HG03457 (cell line): ENCODE measurements at regions not wholly inside any gene's neighbourhood (a gene's known extent, or its start where the extent isn't known, plus 50 kb on each side); places are given as distances from the start of the nearest gene placed in this dataset.

ENCODE experiments used
- ATAC-seq: cut with Tn5 transposase; IDR thresholded peaks from one replicate; pipeline ENCODE4 v1.9.1; 2021; ENCODE audit warnings: moderate number of reproducible peaks; ENCODE audit not compliant: unreplicated experiment

DNA sequence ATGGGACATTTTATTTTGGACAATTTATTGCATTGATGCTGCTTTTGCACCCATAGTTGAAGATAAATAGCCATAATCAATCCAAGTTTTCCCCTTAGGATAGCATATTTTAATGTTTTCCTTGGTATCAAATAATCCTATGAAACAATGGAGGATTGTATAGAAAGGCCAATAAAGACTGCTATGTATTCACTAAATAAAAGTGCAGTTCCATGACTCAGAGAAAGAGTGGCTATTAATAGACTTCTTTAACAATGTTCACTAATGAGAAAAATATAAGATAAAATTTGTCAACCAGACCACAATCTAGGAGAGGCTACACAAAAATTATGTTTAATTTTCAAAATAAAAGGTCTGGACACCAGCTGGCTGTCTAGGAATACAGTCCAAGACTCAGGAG, 560.9 kb upstream of the AGTR1 start:
- no peak for ATAC-seq

DNA sequence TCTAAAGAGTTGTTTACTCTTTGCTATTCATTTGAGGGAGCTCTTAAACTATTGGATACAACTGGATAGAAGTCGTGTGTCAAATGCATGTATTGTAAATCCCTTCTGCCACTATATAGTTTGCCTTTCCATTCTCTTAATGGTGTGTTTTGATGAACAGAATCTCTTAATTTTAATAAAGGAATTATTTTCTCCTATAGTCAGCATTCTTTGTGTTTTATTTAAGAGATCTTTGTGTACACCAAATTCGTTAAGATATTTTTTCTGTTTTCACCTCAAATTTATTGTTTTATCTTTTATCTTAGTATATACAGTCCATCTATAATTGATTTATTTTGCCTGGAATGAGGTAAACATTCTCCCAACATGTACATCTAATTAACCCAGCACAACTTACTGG, 551.5 kb upstream of the AGTR1 start:
- ATAC-seq = no peak

DNA sequence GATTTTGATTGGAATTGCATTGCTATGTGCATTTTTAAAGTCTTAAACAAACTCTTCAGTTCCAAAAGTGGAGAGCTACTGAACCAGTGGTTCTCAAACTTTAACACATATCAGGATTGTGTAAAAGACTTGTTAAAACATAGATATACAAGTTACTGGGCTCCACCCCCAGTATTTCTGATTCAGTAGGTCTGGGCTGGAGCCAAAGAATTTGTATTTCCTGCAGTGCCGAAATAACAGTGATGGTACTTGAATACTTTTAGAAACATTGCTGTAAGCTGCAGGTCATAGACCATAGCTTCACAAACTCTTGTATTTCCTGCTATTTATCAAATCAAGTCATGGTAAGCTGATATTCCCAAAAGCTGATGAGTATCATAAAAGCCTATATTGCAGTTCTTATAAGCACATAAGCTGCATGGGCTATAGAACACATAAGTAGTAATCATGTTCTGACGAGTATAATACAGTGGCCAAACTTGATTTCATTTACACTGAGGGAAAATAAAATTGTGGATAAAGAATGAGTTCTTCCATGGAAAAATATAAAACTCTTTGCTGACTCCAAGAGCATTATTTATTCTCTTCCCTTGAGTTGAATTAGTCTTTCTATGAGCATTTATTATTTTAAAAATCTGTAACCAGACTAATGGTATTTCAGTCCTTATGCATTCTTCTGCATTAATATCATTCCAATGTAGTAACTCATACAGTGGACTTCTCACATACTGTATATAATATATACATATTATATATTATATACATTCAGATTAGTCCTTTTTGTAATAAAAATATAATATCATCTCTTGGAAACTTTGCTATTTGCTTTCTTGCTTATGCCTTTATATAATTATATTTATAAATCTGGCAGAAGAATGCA, 550.5 kb upstream of the AGTR1 start:
- ATAC-seq = no peak

DNA sequence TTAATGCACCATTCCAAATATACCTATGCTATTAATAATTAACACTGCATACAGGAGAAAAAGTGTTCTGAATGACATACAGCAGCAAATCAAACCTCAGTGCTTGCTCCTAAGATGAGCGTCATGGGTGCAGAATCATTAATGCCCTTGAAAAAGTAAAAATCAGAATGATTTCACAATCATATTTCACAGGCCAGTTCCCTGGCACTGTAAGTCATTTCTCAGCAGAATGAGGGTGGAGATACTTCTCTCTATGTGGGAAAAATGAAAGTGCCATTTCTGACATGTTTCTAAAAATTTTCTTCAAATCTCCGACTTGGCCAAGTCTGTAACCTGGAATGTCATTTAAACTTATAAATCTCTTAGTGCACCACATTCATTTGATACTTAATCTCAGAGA, 549.8 kb upstream of the AGTR1 start:
- ATAC-seq = no peak

DNA sequence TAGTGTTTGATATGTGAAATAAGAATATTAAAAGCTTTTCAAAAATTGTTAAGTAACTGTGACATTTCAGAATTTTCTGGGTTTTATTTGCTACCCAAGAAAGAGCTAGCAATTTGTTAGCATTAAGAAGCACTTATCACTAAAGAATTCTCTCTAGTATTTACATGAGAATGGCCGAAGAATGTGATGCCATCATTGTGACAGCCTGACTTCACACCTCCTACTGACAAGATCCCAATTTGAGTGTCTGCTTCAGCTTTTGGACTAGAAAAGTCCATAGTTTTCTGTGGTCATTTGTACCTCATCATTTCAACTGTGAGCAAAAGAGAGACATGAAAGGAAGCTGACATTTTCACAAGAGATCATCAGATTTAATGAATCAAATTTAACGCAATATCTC, 548.1 kb upstream of the AGTR1 start:
- ATAC-seq = no peak

DNA sequence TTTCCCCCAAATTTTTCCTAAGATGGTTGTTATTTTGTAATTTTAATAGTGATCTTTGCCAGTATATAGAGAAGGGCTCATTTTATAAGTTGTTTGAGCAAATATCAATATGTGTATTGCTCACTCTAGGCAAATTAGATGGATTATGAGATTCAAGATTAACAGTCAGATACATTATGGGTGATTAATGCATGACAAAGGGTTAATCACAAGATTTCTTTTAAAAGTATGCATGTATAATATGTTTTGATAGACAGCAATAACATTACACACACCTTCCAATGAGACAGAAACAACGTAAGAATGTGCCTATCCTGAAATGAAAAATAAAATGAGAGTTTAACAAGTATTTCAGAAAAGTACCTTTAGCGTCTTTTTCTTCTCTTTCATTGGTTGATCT, 547.6 kb upstream of the AGTR1 start:
- ATAC-seq = no peak

DNA sequence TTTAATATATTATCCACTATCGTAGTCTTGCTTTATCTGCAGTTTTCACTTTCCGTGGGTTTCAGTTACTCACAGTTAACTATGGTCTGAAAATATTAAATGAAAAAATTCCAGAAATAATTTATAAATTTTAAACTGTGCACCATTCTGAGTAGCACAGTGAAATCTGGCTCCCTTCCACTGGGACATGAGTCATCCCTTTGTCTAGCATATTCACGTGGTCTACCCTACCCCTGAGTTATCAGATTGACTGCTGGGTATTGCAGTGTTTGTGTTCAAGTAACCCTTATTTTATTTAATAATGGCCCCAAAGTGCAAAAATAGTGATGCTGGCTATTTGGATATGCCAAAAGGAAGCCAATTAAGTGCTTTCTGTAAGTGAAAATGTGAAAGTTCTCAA, 539.5 kb upstream of the AGTR1 start:
- ATAC-seq = no peak

DNA sequence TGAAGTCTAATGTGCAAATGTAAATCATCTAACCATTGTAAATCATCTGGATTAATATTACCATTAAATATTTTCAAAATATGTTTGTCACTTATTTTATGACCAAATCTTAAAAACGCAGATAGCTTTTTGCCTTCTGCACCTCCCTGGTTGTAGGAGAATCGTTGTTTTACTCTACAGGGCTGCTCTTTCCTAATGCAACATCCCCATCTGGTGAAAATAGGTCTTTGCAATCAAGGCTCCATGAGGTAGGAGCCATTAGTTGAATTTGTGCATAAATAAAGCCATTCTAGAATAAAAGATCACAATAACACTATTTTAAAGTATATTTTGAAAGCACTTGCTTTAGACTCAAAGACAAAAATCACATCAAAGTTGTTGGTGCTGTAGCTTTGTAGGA, 535.6 kb upstream of the AGTR1 start:
- no peak for ATAC-seq

DNA sequence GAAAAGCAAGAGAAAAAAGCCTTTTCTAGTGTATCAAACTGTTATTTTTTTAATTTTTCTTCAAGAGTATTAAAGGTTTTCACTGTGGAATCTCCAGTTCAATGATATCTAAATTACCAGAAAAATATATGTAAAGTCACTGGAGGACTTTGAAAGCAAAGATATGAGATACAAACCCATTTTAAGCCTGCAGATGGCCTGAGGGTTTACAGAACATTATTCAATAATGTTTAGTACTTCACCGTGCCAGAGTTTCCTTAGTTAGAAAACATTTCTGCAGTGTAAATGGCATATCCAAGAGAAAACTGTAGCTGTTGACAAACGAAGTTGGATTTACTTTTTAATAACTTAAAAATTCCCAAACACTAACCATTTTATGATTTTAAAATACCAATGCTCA, 529.4 kb upstream of the AGTR1 start:
- no peak for ATAC-seq

DNA sequence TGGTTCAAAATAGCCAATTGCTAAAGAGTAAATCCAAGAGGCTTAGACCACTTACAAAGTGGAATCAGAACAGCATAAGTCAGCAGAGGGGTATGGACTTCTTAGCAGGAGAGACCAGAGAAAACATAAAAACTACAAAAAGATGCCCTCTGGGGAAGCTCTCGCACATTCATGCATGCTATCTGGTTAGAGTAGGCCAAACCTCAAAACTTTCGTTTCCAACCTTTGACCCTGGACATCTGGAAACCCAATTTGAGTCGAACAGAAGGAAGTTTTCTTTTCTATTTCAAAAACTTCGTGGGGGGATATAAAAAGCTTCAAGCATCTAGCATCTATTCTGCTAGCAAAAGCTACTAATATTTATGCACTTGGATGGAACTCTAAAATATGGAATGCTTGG, 523.9 kb upstream of the AGTR1 start:
- no peak for ATAC-seq

DNA sequence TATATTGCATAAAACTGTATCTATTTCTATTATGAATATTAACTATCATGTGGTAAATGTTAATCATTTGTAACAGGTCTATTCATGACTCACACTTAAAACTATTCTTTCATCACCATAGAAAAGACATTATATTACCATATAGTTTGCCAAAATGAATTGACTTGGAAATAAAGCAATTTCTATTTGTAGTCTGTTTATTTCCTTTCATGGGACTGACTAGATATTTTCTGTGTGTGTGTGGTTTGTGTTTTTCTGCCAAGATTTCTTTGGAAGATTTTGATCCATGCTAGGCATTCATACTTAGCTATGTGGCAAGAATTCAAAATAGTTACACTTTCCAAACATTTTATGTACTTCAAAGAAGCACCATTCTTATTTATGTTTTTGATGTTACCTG, 522.5 kb upstream of the AGTR1 start:
- ATAC-seq = no peak

DNA sequence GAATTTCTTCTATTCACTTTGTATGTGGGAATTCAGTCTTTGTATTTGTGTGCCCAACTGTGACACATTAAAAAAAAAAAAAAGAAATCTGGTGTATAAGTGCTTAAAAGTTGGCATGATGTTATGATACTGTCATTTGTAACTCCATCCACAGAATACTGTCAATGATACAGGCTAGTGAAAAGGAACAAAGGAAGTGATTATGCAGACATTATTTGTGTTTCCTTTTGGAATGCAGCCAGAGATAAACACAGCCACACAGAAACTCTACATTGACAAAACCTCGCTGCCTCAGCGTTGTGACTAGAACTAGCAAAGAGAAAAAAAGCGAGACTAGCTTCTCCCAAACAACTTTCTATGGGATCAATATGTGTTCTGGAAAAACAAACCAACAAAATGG, 519.2 kb upstream of the AGTR1 start:
- no peak for ATAC-seq

DNA sequence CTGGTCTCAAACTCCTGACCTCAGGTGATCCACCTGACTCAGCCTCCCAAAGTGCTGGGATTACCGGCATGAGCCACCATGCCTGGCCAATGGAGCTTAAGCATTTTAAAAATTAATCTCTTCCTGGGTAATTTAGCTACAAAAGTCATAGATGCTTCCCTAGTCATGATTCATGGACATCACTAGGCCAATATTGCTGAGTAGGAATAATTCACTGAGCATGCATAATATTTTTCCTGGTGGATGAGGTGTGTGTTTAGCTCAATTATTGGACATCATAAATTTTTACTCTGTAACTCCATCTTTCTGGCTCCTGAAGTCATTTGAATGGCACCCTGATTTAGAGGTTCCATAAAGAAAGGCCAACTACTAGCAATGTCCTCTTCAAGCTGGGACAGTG, 512.9 kb upstream of the AGTR1 start:
- ATAC-seq = no peak

DNA sequence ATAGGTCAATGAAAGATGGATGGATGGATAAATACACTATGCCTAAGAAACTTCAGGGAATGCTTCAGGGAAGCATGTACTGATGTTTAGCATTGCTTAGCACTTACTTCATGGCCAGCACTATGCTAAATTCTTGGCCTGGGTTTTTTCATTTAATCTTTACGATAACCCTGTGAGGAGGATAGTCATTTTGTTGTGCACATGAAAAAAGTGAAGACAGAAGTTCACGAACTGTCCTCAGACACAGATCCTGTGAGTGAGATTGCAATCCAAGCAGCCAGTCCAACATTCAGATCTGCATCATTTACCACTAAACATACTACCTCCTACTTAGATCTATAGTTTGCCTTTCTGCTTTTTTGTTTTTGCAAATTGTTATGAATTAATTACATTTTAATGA, 510.8 kb upstream of the AGTR1 start:
- ATAC-seq = no peak

DNA sequence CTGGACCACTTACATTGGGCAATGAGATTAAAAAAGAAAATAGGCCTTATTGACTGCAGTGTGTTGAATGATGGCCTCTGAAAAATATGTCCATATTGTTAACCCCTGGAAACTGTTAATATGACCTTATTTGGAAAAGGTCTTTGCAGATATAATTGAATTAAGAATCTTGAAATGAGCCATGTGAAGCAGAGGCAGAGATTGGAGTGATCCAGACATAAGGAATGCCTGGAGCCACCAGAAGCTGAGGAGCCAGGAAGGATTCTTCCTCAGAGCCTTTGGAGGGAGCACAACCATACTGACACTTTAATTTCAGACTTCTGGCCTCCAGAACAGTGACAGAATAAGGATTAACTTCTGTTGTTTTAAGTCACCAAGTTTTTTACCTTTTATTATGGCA, 510.4 kb upstream of the AGTR1 start:
- no peak for ATAC-seq

DNA sequence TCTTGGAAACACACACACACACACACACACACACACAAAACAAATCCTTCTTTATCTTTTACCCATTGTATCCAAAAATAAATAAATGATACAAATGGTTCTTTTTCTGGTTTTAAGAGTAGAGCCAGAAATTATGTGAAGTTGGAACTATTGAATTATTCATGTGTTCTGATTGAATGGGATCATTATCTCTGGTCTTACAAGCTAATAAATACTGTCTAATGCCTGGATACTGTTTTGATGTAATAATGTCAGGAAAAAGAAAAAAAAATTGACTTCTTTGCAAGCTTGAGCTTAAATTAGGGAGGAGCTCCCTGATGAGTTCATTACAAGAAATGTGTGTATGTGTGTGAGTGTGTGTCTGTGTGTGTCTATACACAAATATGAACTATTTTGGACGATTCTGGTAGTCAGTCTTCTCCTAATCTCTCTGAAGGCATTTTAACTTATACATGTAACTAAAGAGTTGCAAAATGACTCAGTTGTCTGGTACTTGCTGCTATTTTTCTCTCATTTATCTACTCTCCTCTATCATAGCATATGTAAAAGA, 507.2 kb upstream of the AGTR1 start:
- no peak for ATAC-seq

DNA sequence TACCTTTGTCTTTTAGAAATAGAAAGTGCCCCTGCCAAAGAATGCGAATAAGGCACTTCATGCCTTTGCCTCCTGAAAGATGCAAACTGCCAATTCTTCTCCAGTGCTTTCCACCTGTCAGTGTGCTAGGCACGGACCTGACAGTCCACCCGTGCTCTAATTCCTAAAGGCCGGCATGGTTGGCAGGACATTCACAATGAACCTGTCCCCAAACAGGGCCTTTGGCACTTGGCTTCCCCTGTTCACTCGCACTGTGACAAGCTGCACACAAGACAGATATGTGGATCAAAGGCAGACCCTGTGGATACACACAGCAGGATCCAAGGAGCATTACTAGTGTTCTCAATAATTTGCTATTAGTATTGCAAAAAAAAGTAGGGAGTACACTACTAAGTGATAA, 505.7 kb upstream of the AGTR1 start:
- ATAC-seq = no peak

DNA sequence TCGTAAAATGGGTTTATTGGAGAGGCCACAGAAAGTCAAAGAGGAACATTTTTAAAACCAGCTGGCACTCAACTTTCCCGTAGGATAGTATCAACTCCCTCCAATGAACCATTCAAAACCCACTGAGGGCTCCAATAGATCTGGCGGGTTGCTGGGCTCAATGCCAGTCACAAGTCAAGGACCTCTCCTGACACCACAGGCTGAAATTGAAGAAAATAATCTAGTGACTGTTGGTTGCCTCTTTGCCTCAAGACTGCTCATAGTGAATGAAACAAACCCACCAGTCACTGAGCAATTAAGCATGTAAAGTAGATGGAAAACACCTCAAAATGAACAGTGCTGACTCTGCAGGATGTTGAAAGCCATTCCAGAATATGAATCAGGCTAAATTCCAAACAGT, 500.6 kb upstream of the AGTR1 start:
- ATAC-seq = no peak

DNA sequence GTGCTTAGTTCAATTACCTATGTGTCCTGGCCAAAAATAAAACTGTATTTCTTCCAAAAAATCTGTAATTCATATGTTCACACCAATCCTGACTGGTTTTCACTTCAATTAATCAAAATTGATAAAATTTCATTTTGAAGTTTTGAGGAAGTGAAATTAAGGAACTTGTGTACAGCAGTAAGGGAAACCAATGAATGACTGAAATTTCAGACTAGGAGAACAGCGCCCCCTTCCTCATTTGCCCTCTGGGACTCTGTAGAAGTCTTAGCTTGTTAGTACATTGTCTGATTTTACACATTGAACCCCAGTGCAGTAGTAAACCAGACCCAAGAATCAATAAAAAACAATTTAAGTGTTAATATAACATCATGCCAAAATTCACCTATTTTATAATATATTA, 495.3 kb upstream of the AGTR1 start:
- ATAC-seq = no peak

DNA sequence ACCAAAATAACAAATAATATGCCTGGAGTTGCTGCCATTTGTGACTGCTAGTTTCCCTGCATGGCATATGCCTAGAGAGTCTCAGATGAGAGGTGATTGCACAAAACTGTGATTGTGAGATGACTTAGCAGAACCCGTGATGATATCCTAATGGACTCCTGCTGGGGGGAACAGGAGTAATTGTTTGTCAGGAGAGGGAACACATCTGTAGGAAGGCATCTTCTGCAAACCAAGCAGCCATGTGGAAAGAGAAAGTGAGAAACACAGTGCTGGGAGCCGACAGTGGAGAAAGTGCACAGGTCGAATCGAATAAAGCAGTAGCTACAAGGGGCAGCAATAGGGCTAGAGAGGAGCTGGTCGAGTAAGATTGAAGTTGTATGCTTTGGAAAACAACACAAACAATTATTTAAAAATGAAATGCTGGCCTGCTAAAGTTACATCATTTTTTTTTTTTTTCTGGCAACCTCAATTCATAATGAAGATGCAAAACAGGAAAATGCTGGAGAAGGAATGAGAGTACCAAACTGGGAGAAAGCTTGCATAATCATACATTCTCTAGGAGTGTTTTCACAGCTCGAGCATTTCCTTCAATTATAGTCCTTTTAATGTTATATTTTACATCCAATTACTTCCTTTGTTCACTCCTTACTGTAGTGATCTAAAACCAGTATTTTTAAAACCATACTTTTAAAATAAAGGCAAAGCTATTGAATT, 494.2 kb upstream of the AGTR1 start:
- no peak for ATAC-seq

DNA sequence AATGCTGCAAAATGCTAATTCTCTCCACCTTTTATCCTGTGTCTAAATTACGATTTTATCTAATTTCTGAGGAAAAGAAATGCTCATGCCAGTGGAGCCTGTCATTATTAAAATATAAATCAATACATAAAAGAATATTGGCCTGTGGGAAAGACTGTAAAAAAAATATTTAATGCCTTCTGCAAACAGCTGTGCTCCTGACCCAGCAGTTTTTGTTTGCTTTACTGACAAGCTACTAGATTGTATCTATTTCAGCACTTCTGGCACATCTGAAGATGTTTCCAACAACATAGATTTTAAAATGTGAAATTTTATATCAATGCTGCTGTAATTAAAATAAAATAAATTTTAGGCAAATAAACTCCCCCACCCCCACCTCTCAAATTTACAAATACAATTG, 493.6 kb upstream of the AGTR1 start:
- no peak for ATAC-seq

DNA sequence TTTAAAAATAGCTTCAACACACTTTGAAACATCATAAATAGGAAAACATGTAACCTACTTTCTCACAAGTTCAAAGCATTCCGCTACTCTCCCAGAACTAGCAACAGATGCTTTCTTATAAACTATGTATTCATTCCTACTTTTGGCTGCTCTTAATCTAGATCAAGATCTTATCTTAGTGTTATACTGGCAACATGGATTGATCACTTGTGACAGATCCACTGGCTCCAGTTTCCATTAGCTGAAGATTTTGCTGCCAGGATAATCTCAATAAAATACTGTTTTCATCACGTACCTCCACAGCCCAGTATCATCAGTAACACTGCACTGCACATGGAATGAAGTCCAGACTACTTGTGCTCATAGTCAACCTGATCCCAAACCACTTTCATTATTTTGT, 491.7 kb upstream of the AGTR1 start:
- ATAC-seq = no peak
